Stimulated activated CD4-positive, alpha-beta T cell treated with anti-CD3 and anti-CD28 coated beads, Interleukin-12 subunit alpha, Interleukin-12 subunit beta, amount 100 ng/mL, for 48 hours (primary cell): ENCODE measurements at regions not wholly inside any gene's neighbourhood (a gene's known extent, or its start where the extent isn't known, plus 50 kb on each side); places are given as distances from the start of the nearest gene placed in this dataset.
"Not testable (repeated sequence)": the region's sequence is repeated elsewhere in the genome, so short reads cannot be mapped to it uniquely, and the experiment has no call there.

ENCODE experiments used
- DNase-seq, 3 donors: peaks; one replicate each; pipeline ENCODE4 v3.0.0-alpha.2; 2020; ENCODE audit warnings: low read depth in 2 of 3, low spot score in 1 of 3

- no peak for DNase-seq
These were observed 762.9 kb upstream of the AMELY start for GRCh38 chrY:7674465-7674864.

- DNase-seq = no peak
These were observed 761.2 kb upstream of the AMELY start for GRCh38 chrY:7672796-7673195.

- DNase-seq = no peak
These were observed 751.7 kb upstream of the AMELY start for GRCh38 chrY:7663261-7663660.

GRCh38 chrY:7659047-7659446 lies 747.5 kb upstream of the AMELY start:
- no peak for DNase-seq

GRCh38 chrY:7656596-7656995 lies 745.0 kb upstream of the AMELY start:
- DNase-seq = no peak

- no peak for DNase-seq
These were observed 743.4 kb upstream of the AMELY start for GRCh38 chrY:7654985-7655384.

- not testable (repeated sequence) for DNase-seq
These were observed 738.3 kb upstream of the AMELY start for GRCh38 chrY:7649866-7650265.
